ENCODE measurements at regions not wholly inside any gene's neighbourhood (a gene's known extent, or its start where the extent isn't known, plus 50 kb on each side); places are given as distances from the start of the nearest gene placed in this dataset.

DNA sequence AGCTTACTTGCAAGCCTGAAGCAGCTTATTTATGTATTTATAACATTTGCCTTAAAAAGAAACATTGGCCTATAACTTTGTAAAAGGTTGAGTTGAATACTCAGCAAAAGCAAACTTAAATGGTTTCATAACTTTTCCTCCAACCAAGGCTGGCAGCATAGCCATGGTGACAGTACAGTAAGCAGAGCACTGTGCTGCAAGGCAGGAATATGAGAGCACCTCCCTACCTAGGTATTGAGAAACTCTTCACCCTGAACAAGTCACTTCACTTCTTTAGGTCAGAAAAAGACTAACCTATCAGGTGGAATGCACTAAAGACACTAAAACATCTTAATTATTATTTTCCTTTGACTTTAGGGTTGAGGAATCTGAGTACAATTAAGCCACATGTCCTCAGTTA is 63.9 kb upstream of the GYPA start (continued):
- TF ChIP-seq FOXK1 (CRISPR knock-in tag; IDR thresholded peaks at IDR 0.05) (no peak), EMX1 (CRISPR knock-in tag; IDR thresholded peaks at IDR 0.05) (no peak), JAZF1 (CRISPR knock-in tag; IDR thresholded peaks at IDR 0.05) (no peak), NFATC4 (CRISPR knock-in tag; IDR thresholded peaks at IDR 0.05) (no peak), SP1 (CRISPR knock-in tag; conservative IDR thresholded peaks at IDR 0.05) (no peak), ZNF396 (CRISPR knock-in tag; IDR thresholded peaks at IDR 0.05; ENCODE audit: borderline replicate concordance) (no peak), SOX15 (CRISPR knock-in tag; IDR thresholded peaks at IDR 0.05) (no peak), ZNF671 (CRISPR knock-in tag; IDR thresholded peaks at IDR 0.05) (no peak), TCF7 (CRISPR knock-in tag; IDR thresholded peaks at IDR 0.05; ENCODE audit: low read depth) (no peak), FOXP1 (CRISPR knock-in tag; IDR thresholded peaks at IDR 0.05; ENCODE audit: borderline replicate concordance) (no peak)
- TF ChIP-seq, protein P1, sequence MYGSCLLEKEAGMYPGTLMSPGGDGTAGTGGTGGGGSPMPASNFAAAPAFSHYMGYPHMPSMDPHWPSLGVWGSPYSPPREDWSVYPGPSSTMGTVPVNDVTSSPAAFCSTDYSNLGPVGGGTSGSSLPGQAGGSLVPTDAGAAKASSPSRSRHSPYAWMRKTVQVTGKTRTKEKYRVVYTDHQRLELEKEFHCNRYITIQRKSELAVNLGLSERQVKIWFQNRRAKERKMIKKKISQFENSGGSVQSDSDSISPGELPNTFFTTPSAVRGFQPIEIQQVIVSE (CRISPR knock-in tag; IDR thresholded peaks at IDR 0.05; ENCODE audit: borderline replicate concordance): no peak
- TF ChIP-seq, protein P2, sequence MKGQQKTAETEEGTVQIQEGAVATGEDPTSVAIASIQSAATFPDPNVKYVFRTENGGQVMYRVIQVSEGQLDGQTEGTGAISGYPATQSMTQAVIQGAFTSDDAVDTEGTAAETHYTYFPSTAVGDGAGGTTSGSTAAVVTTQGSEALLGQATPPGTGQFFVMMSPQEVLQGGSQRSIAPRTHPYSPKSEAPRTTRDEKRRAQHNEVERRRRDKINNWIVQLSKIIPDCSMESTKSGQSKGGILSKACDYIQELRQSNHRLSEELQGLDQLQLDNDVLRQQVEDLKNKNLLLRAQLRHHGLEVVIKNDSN (CRISPR knock-in tag; IDR thresholded peaks at IDR 0.05): no peak

GRCh38 chr4:144206711-144207110 is 66.2 kb upstream of the GYPA start:
- ATAC-seq (no peak), DNase-seq (ENCODE audit: low spot score) (no peak)
- no peaks in the 10 kb centered on the region for H3K27me3 Mint-ChIP-seq (ENCODE audit: low read depth)
- H3K4me1 Mint-ChIP-seq: no peaks in the 10 kb centered on the region
- ChIA-PET POLR2A (no interaction called here), CTCF (no interaction called here)
- H3K36me3 Mint-ChIP-seq: no peaks in the 10 kb centered on the region
- H3K9me3 Mint-ChIP-seq: no peaks in the 10 kb centered on the region
- H3K27ac Mint-ChIP-seq: no peak overlapping the region
- no peak overlapping the region for H3K4me3 Mint-ChIP-seq
- TF ChIP-seq FOXP1 (CRISPR knock-in tag; IDR thresholded peaks at IDR 0.05; ENCODE audit: borderline replicate concordance) (no peak), USF2 (CRISPR knock-in tag; IDR thresholded peaks at IDR 0.05) (no peak), NFYB (CRISPR knock-in tag; conservative IDR thresholded peaks at IDR 0.05; ENCODE audit: low read depth) (no peak), MLX (CRISPR knock-in tag; IDR thresholded peaks at IDR 0.05) (no peak), AR (CRISPR knock-in tag; IDR thresholded peaks at IDR 0.05) (no peak), ZNF671 (CRISPR knock-in tag; IDR thresholded peaks at IDR 0.05) (no peak), FOXK1 (CRISPR knock-in tag; IDR thresholded peaks at IDR 0.05) (no peak), OVOL2 (CRISPR knock-in tag; IDR thresholded peaks at IDR 0.05; ENCODE audit: borderline replicate concordance) (no peak), ZMAT4 (CRISPR knock-in tag; IDR thresholded peaks at IDR 0.05) (no peak), ZNF396 (CRISPR knock-in tag; IDR thresholded peaks at IDR 0.05; ENCODE audit: borderline replicate concordance) (no peak), HMGA2 (CRISPR knock-in tag; IDR thresholded peaks at IDR 0.05) (no peak)
- TF ChIP-seq, protein P3, sequence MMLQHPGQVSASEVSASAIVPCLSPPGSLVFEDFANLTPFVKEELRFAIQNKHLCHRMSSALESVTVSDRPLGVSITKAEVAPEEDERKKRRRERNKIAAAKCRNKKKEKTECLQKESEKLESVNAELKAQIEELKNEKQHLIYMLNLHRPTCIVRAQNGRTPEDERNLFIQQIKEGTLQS (CRISPR knock-in tag; conservative IDR thresholded peaks at IDR 0.05): no peak
- TF ChIP-seq, protein P4, sequence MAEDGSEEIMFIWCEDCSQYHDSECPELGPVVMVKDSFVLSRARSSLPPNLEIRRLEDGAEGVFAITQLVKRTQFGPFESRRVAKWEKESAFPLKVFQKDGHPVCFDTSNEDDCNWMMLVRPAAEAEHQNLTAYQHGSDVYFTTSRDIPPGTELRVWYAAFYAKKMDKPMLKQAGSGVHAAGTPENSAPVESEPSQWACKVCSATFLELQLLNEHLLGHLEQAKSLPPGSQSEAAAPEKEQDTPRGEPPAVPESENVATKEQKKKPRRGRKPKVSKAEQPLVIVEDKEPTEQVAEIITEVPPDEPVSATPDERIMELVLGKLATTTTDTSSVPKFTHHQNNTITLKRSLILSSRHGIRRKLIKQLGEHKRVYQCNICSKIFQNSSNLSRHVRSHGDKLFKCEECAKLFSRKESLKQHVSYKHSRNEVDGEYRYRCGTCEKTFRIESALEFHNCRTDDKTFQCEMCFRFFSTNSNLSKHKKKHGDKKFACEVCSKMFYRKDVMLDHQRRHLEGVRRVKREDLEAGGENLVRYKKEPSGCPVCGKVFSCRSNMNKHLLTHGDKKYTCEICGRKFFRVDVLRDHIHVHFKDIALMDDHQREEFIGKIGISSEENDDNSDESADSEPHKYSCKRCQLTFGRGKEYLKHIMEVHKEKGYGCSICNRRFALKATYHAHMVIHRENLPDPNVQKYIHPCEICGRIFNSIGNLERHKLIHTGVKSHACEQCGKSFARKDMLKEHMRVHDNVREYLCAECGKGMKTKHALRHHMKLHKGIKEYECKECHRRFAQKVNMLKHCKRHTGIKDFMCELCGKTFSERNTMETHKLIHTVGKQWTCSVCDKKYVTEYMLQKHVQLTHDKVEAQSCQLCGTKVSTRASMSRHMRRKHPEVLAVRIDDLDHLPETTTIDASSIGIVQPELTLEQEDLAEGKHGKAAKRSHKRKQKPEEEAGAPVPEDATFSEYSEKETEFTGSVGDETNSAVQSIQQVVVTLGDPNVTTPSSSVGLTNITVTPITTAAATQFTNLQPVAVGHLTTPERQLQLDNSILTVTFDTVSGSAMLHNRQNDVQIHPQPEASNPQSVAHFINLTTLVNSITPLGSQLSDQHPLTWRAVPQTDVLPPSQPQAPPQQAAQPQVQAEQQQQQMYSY (CRISPR knock-in tag; IDR thresholded peaks at IDR 0.05): no peak
- TF ChIP-seq, protein P5, sequence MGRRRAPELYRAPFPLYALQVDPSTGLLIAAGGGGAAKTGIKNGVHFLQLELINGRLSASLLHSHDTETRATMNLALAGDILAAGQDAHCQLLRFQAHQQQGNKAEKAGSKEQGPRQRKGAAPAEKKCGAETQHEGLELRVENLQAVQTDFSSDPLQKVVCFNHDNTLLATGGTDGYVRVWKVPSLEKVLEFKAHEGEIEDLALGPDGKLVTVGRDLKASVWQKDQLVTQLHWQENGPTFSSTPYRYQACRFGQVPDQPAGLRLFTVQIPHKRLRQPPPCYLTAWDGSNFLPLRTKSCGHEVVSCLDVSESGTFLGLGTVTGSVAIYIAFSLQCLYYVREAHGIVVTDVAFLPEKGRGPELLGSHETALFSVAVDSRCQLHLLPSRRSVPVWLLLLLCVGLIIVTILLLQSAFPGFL (CRISPR knock-in tag; IDR thresholded peaks at IDR 0.05; ENCODE audit: borderline replicate concordance): no peak

Measured in WTC11 (cell line).